Stimulated activated naive CD4-positive, alpha-beta T cell treated with Interleukin-2 at 50 U/mL for 16 hours (primary cell): ENCODE measurements at regions not wholly inside any gene's neighbourhood (a gene's known extent, or its start where the extent isn't known, plus 50 kb on each side); places are given as distances from the start of the nearest gene placed in this dataset.

Experiments
- DNase-seq: peaks from one replicate; lab custom pipeline; 2025; lab: John Stamatoyannopoulos, UW

GRCh38 chr2:207257251-207258250 lies 91.8 kb upstream of the KLF7 start:
- DNase-seq = no peak

GRCh38 chr2:207258263-207258991 lies 92.7 kb upstream of the KLF7 start:
- no peak for DNase-seq

GRCh38 chr2:207260021-207260420 lies 94.3 kb upstream of the KLF7 start:
- DNase-seq = no peak

GRCh38 chr2:207260947-207261346 lies 95.2 kb upstream of the KLF7 start:
- DNase-seq = no peak

GRCh38 chr2:207264310-207264709 lies 98.6 kb upstream of the KLF7 start:
- DNase-seq = no peak

GRCh38 chr2:207265332-207265731 lies 99.6 kb upstream of the KLF7 start:
- no peak for DNase-seq

- no peak for DNase-seq
Observed at GRCh38 chr2:207265869-207266268, 100.1 kb upstream of the KLF7 start.

GRCh38 chr2:207266648-207267047 lies 100.9 kb upstream of the KLF7 start:
- DNase-seq = no peak

- no peak for DNase-seq
Observed at GRCh38 chr2:207269038-207269437, 103.3 kb upstream of the KLF7 start.

GRCh38 chr2:207274530-207275189 lies 108.9 kb upstream of the KLF7 start:
- DNase-seq = no peak

- DNase-seq = no peak
Observed at GRCh38 chr2:207275779-207276178, 110.0 kb upstream of the KLF7 start.

GRCh38 chr2:207276248-207276647 lies 110.5 kb upstream of the KLF7 start:
- DNase-seq = no peak

GRCh38 chr2:207276858-207277257 lies 111.1 kb upstream of the KLF7 start:
- no peak for DNase-seq

- DNase-seq = no peak
Observed at GRCh38 chr2:207279520-207279919, 113.8 kb upstream of the KLF7 start.

- DNase-seq = no peak
Observed at GRCh38 chr2:207281436-207281835, 115.7 kb upstream of the KLF7 start.

GRCh38 chr2:207282916-207283315 lies 117.2 kb upstream of the KLF7 start:
- no peak for DNase-seq

- DNase-seq = no peak
Observed at GRCh38 chr2:207283356-207283755, 117.6 kb upstream of the KLF7 start.

- DNase-seq = no peak
Observed at GRCh38 chr2:207284556-207285472, 119.1 kb upstream of the KLF7 start.

- no peak for DNase-seq
Observed at GRCh38 chr2:207285473-207285815, 119.7 kb upstream of the KLF7 start.

GRCh38 chr2:207286106-207286505 lies 120.4 kb upstream of the KLF7 start:
- no peak for DNase-seq

GRCh38 chr2:207288628-207289027 lies 122.9 kb upstream of the KLF7 start:
- no peak for DNase-seq
